SK-N-DZ (cell line): ENCODE measurements at regions not wholly inside any gene's neighbourhood (a gene's known extent, or its start where the extent isn't known, plus 50 kb on each side); places are given as distances from the start of the nearest gene placed in this dataset.
"Not testable (repeated sequence)": the region's sequence is repeated elsewhere in the genome, so short reads cannot be mapped to it uniquely, and the experiment has no call there.

Experiments
- DNase-seq: peaks from one replicate; pipeline ENCODE4 v3.0.0-alpha.2; 2015; ENCODE audit warnings: low spot score

DNA sequence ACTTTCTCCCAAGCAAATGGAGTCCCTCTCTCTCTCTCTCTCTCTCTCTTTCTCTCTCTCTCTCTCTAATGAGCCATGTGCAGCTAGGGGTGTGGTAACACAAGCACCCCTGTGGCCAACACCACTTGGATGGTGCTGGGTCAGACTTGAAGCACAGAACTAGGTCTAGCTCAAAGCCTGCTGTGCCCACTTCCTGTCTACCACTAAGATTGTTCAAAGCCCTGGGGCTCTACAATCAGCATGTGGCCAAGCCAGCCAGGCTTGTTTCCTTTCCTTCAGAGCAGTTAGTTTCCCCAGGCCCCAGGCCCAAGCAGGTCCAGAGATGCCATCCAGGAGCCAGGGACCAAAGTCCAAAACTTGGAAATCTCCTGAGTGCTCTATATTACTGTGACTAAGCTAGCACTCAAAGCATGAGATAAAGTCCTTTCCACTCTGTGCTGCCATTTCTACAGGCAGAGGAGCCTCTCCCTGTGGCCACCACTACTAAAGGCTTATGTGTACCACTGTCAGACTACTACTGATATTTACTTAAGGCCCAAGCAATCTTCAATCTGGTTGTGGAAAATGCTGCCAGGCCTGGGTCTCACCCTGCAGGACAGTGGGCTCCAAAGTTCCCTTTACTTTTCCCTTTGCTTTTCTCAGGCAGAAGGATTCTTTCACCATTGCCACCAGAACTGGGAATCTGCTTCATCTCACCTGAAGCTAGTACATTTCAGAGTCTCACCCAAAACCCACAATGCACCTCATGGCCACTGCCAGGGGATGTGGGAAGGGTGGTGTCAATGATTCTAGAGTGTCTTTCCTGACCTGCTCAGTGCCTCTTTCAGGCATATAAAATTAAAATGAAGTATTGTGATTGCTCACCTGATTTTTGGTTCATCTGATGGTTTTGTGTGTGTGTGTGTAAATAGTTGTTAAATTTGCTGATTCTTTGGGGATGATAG is 999.5 kb downstream of the NCAM2 start:
- DNase-seq = no peak

DNA sequence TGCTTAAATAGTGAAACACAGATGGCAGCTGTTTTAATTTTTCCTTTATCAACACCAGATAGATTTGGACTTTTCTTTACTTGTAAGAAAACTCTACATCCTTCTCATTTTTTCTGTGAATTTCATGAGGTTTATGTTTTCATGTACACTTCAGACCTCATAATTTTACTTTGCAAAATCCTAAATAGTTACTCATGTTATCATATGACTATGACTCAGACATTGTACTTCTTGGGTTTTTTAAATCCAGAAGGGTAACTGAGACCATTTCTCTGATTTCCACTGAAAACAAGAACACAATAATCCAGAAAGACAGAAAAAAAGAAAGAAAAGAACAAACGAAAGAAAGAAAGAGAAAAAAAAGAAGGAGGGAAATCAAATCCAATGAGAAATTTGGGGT is 1021.6 kb downstream of the NCAM2 start:
- no peak for DNase-seq

DNA sequence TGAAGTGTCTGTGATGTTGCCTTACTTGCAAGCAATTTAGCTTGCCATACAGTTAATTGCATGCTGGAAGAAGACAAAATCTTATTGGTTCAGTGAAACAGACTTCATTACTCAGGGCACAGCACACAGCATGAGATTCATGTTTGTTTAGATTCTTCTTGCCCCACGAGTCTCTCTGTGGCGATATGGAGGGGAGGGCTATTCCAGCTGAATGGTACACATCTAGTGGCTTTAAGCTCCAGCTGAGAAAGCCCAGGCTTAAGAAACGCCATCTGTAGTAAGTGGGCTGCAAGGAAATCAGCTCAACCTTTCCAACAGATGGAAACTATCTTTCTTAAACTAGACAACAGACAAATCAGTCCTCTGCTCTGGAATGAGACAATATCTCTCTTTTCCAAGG is 1022.0 kb downstream of the NCAM2 start:
- DNase-seq = no peak

DNA sequence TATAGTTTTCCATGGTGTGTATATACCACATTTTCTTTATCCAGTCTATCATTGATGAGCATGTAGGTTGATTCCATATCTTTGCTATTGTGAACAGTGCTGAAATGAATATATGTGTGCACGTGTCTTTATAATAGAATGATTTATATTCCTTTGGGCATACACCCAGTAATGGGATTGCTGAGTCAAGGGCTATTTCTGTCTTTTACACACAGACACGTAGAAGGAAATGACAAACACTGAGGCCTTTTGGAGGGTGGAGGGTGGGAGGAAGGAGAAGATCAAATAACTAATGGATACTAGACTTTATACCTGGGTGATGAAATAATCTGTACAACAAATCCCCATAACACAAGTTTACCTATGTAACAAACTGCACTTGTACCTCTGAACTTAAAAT is 1025.7 kb downstream of the NCAM2 start:
- not testable (repeated sequence) for DNase-seq

DNA sequence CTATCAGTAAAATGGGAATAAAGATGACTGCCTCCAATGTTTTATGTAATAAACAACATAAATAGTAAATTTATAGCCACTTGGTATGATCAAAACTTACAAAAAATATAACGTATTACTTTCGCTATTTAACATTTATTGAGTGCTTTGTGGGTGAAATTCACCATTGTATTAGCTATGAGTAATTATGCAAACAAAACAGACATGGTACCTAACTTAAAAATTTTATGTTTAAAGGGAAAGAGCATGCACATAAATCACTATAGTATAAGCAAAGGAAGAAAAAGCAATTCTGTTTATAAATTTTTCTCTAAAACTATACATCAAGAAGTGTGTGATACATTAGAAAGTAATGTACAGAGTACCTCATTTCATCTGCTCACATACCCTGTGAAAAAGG is 1046.2 kb downstream of the NCAM2 start:
- no peak for DNase-seq

DNA sequence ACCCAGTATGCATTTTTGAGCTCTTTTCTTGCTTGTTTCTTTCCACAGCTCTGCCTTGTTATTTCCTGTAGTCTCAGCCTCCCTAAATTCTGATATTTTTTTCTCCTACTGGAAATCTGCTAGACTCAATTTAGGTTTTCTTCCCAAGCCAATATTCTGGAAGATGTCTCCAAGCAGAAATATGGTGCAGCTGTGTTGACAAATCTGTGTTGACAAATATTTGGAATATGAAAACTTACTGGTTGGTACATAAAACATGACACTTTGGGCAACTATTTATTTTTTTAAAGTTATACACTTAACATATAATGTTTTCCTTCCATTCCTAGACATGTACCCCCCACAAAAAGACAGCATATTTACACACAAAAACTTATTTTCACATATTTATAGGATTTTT is 1048.4 kb downstream of the NCAM2 start:
- no peak for DNase-seq

DNA sequence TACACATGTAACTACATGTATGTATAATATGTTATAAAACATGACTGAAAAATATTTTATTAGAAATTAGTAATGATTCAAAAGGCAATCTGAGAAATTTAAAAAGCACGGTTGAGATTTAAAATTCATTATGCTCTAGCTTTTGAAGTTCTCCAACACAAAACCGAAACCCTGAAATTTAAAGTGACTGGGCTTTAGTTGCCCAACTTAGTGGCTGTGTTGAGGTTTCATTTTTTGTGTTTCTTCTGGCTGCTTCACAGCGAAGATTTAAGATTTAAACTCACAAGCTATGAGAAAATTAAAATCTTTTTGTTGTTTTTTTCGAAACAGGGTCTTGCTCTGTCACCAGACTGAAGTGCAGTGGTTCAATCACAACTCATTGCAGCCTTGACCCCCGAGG is 1058.7 kb downstream of the NCAM2 start:
- no peak for DNase-seq

DNA sequence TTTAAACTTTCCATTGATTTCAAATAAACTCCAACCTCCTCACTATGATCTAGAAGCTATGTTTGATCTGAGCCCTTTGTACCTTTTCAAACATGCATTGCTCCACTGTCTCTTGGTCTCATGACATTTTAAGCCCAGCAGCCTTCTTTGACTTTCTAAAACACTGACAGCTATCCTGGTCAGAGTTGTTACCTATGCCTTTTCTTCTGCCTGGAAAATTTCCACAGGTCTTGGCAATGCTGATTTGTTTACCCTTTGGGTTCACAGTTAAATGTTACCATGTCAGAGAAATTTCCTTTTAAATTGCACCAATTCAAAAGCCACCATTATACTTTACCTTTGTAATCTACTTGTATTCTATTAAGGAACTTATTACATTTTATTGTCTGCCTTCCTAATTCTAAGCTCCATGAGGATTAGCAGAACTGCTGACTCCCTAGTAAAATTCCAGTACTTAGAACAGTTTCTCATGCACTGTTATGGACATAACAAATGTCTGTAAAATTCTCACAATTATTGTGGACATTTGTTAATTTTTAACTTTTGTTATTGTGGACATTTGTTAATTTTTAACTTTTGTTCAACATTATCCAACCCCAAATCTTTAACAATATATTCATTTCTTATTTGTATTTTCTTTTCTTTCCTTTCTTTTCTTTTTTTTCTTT is 1064.4 kb downstream of the NCAM2 start:
- DNase-seq = no peak

DNA sequence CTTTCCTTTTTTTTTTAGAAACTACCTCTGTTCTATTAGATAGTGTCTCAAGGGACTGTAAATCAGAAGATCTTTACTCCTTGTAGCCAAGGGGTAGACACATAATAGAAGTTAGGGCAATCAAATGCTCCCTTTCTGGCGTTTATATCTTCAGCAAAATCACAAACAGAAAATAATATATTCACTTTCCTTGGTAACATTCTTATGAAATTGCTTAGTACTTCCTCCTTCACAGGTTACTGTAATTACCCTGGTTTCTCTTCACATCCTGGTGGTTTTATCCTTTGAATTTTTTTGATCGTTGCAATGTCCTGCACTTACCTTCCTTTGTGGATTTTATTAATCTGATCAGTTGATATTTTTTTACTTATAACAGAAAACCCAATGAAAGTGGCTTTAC is 1064.9 kb downstream of the NCAM2 start:
- DNase-seq = no peak

DNA sequence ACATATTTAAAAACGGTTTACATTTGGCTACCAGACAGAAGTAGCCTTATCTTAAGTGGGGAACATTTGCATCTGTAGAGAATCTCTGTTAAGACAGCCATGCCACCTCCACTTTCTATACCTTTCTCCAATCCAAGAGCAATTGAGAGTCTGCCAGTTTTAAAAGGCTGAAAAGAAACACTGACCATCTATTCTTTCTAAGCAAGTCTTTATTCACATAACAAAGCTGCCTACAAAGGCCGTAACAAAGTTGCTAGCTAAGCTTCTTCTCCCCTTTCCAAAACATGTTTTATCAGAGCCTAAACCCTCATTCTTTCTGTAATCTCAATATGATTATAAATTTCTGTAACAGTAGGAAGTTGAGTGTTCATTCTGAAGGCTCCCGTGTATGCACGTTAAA is 1078.3 kb downstream of the NCAM2 start:
- DNase-seq = no peak

DNA sequence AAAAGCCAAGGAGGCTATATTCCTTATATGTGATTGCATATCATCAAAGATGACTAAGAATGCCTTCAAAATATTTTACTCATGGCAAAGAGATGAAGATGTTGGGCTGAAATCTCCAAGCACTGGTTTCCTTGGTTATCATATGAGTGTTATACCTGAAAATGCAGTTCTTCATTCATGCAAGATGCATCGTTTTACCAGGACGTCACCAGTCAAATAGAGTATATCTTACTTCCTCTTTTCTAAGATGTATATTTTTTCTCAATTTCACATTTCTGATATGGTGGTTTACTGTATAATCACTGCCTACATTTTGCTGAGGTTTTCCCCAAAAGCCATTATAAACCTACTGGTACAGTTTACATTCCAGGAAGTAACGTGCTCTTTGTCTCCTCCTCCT is 1085.7 kb downstream of the NCAM2 start:
- DNase-seq = no peak

DNA sequence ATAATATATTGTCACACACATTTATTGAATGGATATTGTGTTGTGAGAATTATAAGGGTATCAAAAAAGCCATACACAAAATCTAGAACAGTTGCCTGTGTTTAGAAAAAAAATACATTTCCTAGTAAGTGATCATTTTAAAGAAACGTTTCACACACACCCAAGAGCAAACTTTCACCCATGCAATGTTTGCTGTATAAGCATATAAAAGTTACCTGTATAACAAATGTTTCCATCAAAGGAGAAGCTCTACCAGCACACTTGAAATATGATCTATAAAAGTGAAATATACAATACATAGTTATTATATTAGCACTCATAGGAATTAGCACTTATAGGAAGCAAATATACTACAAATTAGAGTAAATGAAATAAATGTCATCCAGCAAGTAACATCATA is 1098.1 kb downstream of the NCAM2 start:
- DNase-seq = no peak

DNA sequence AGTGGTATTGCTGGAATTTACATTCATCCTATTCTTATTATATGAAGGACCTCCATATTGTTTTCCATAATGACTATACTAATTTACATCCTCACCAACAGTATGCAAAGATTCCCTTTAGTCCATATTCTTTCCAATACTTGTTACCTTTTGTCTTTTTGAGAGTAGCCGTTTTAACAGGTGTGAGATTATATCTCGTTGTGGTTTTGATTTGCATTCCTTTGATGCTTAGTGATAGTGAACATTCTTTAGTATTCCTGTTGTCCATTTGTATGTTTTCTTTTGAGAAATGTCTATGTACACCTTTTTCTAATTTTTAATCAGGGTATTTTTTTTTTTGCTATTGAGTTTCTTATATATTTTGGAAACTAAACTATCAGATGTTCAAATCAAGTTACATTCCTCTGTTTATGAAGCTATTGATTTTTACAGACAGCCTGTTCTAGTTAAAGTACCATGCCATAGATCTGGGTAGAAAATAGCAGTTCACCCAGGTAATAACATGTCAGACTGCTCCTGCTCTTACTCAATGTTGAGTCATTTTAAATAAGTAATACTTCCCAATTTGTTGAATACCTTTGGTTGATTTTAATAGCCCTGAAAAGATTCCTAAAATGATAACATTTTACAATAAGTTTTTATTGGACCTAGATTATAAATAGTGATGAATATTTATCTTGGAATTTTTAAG is 1108.7 kb downstream of the NCAM2 start:
- DNase-seq = no peak

DNA sequence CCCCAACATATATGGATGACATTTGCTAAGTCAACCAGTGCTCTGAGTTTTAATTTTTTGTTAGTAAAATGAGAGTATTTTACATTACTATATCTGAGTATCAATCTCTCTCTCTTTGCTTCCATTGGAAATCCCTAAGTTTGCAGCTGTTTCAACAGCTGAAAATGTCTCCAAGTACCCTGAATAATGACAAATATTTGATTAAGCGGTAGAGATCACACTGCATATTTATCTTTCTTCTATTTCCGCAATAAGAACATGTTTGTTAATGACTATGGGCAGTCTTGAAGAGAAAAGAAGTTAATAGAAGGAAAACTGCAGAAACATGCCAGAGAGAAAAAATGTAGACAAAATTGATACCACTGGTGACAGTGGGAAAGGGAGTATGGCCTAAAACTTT is 1117.5 kb downstream of the NCAM2 start:
- DNase-seq = no peak

DNA sequence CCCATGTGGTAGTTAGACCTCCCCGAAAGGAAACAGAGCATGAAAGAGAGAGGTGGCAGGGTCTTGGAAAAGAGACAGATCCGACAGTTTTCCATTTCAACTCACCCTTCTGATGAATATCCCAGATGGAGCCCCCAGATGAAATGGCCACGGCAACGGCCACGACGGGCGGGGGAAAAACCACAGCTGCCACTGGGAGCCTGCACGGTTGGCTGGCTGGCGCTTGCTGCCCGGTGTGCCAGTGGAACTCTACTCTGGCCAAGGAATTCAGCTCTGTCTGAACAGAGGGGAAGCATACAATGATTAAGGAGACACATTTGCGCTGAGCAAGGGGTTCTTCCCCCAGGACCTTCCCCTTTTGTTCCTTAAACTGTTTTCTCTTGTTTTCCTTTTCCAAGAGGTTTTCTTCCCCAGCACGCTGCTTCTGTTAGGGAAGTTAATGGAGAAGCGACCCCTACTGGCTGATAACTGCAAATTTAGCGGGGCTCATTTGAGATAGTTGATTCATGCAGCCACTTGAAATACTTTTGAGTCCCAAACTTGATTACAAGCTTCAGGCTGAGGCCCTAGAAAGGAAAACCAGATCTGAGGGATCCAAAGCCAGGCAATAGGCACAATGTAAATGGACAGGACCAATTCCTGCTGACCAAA is 1122.5 kb downstream of the NCAM2 start:
- no peak for DNase-seq

DNA sequence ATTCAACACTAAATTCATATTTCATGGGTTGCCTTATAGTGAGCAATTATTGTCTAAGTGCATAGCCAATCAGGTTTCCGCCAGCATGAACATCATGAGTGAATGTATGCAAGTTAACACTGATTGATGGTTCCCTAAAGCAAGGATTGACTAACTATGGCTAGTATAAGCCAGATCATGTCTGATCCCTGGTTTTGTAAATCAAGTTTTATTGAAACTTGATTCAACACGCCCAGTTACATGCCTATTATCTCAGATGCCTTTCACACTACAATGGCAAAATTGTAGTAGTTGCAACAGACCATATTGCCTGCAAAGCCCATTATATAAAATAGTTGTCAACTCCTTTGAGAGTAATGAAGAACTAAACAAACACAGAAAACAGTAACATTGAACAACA is 1127.4 kb downstream of the NCAM2 start:
- no peak for DNase-seq

DNA sequence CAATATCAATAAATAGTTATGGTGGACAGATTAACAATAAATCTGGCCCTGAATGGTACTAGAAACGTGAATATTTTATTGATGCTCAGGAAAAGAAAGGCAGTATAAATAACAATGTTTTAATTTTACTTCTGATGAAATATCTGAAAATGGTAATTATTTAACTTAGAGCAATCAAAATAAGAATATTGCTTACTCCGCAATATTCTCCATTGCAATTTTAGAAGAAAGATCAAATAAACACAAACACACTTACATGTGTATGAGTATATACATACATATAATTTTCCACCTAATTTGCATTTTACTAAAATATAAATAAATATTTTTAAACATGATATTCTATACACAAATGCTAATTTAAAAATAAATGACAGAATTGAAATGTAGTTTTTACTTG is 1130.5 kb downstream of the NCAM2 start:
- no peak for DNase-seq

DNA sequence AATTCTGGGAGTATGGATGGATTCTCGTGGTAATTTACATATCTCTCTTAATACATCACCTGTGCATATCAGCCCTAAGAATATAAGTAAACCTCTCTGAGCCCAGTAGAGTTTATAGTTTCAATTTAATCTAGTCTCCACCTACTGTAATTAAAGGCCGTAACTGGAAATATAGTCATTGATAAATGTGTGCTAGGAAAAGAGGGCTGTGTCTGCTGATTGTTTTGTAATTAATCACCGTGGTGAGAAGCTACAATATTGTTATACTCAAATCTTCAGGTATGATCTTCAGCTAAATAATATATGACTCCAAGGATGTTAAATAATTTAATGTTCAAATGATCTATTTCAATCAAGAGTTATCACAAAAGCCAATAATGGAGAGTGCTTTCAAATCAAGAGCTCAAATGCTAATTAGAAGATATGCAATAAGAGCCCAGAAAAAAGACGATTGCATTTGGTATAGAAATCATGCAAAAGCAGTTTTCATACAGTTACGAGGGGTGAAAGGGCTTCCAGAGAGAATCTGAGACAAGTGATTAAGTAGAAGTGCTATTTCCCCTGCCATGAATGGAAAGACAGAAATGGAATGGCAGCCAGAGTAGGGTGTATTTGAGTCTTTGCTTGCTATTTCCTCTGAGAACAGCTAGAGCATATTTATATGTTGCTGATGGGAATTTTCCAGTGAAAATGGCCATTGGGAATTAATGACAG is 1134.3 kb downstream of the NCAM2 start:
- DNase-seq = no peak

DNA sequence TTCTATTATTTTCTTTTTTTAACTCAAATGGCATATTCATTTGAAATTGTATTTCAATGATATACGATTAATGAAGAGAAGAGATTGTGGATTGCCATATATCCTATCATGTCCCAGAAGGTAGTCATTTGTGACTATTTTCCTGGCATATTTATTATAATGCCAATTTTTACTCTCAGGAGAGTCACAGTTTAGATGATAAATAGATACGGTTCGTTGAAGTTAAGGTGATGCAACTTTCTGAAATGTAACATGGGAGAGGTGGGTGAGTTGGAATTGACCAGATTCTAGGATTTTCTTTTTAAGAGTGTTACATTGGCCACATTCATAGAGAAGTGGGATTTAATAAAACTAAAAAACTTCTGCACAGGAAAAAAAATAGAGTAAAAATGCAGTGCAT is 1138.5 kb downstream of the NCAM2 start:
- DNase-seq = no peak

DNA sequence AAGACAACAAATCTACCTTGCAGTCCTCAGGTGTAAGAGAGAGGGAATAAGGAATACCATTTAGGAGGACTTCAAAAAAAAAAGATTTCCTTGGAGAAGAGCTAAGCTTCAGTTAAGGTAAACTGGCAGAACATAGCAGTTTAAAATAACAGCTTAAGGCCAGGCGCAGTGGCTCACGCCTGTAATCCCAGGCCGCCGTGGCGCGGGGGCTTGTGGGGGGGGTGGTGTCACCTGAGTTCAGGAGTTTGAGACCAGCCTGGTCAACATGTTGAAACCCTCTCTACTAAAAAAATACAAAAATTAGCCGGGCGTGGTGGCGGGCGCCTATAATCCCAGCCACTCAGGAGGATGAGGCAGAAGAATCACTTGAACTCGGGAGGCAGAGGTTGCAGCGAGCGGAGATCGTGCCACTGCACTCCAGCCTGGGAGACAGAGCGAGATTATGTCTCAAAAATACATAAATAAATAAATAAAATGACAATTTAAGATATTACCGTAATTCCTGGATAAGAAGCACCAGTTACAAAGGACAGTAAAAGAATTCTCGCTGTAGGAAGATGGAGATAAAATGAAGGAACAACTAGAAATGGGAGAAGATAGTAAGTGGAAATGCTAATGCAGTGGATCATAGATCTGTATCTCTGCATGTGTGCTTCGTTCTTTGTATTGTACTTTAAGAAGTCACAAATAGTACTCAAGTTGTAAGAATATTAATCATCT is 1140.2 kb downstream of the NCAM2 start:
- no peak for DNase-seq

DNA sequence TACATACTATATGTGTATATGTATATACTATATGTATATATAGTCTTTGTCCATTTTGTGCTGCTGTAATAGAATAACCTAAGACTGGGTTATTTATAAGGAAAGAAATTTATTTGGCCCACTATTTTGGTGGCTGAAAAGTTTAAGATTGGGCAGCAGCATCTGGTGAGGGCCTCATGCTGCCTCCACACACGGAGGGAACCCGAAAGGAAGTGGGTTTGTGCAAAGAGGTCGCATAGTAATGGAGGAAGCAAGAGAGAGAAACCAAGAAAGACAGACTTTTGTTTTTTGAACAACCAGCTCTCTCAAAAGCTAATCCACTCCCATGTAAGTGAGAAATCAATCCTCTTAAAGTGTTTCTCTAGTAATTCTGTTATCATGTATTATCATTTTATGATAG is 1147.3 kb downstream of the NCAM2 start:
- DNase-seq = no peak
